Erythroblast (primary cell): ENCODE measurements at regions not wholly inside any gene's neighbourhood (a gene's known extent, or its start where the extent isn't known, plus 50 kb on each side); places are given as distances from the start of the nearest gene placed in this dataset.

Experiments used
- GATA1 ChIP-seq: IDR thresholded peaks from 2 replicates; pipeline ENCODE4 v1.6.1; 2011; ENCODE audit warnings: low read depth, mild to moderate bottlenecking, control low read depth, low read length, moderate library complexity
- POLR2A ChIP-seq: IDR thresholded peaks from 2 replicates; pipeline ENCODE4 v1.6.1; 2011; ENCODE audit warnings: mild to moderate bottlenecking, low read length

DNA sequence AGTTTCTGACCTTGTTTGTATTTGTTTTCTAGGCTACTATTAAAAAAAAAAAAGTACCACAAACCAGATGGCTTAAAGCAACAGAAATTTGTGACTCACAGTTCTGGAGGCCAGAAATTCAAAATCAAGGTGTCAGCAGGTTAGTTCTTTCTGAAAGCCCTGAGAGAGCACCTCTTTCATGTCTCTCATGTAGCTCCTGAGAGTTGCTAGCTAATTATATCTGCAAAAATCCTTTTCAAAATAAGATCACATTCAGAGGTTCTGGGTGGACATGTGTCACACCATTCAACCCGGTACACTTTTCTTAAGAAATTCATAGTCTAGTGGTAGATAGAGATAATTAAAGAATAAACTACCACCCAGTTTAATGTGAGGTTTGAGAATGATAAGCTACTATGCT lies 888.6 kb downstream of the GRID1 start:
- no peak for TF ChIP-seq POLR2A
- TF ChIP-seq GATA1 = no peak
